Colon (tissue), 2 donors: ENCODE measurements at regions not wholly inside any gene's neighbourhood (a gene's known extent, or its start where the extent isn't known, plus 50 kb on each side); places are given as distances from the start of the nearest gene placed in this dataset.
"Not testable (repeated sequence)": the region's sequence is repeated elsewhere in the genome, so short reads cannot be mapped to it uniquely, and the experiment has no call there.

Experiments
- FAIRE-seq: peaks from 2 replicates; lab custom pipeline; 2012; peaks lifted over from hg19 to GRCh38; lab: Jason Lieb, UNC
- donor health status: control.
- donor health status: control.

DNA sequence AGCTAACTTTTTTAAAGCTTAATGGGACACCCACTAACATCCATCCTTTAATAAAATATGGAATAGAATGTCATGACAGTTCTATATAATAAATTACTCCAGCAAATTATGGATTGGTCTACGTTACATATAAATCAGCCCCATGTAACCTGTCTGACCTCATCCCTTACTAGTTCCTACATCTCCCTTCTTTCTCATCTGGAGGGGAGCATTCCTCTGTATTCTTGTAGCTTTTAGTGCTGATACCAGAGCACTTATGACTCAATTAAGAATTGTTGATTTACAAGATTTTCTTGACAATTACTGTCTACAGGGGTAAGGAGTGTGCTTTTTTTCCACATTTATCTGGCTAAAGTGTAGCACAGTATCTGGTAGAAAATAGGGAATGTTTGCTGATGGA is 523.7 kb downstream of the FAM181B start:
- no peak for FAIRE-seq

DNA sequence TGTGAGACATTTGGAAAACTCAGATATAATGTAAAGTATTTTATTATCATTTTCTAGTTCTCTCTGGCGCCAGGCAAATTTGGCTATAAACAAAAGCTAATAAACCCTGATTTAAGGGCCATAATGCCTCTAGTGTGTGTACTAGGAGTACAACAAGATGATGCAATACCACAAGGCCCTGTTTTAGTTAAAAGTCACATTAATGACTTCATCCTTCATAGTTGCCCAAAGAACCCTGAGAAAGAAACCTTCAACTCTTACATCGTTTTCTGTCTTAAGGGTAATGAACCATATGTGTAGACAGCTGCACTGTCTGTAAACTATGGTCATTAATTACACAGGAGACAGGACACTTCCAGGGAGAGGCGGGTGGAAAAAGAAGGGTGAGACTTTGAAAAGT is 538.4 kb downstream of the FAM181B start:
- no peak for FAIRE-seq

DNA sequence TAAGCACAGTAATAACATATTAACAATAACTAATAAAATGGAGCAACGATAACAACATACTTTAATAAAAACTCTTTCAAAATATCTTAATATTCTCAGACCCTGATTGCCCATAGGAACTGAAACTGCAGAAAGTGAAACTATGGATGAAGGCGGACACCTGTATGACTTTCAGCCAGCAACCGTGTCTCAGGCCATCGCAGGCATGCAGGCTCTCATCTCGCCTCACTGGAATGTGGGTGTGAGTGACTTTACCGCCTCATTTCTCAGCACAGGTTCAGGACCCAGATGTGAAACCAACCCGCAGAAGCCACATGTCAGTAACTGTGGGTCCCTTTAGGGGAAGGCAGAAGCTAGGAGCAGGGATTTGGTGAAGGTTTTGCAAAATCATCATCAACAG is 539.1 kb downstream of the FAM181B start:
- FAIRE-seq = no peak

DNA sequence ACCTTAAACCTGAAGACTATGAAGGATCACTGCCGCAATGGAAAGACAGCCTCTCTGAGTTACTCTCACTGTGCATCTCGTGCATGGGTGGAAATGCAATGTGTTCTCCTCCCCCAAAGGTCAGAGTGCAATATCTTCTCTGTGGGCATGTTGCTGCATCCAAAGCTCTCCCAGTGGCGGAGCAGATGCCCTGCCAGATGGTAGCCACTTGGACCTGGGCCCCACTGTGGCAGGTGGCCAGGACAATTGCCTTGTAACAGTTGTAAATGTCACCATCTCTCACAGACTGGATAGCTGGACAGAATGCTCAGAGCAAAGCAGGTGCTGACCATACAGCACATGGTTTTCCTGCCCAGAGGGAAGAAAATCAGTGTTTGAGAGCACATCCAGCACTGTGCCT is 542.0 kb downstream of the FAM181B start:
- FAIRE-seq = no peak

DNA sequence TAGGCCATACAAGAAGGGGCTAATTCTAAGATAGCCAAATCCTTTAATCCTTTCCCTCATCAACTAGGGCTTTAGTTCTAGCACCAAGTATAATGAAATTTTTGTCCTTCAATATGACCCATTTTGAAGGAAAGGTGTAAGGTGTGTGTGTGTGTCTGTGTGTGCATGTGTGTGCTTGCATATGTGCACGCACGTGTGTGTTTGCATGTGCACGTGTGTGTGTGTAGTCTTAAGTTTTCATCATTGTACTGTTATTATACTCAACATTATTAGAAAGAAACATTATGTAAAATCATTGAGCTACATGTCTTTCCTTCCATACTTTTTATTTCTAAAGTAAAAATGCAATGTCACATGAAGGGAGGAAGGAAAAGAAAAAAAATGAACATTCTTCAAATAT is 547.7 kb downstream of the FAM181B start:
- FAIRE-seq = no peak

DNA sequence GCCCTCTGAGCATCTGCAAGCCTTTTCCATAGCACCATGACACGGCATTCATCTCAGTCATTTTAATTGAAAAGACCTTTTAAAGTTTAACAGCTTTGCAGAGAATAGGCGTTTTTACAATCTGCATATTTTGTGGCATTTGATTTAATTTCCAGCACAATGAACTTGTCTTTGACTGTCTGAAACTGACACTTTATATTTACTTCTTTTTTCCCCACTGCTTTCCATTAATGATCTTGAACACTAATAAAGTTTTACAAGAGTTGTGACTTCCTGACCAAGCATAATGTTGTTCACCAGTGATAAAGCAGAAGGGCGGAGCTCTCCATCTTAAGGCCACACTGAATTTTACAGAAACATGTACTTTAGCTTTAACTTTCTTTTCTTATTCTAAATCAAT is 548.7 kb downstream of the FAM181B start:
- no peak for FAIRE-seq

DNA sequence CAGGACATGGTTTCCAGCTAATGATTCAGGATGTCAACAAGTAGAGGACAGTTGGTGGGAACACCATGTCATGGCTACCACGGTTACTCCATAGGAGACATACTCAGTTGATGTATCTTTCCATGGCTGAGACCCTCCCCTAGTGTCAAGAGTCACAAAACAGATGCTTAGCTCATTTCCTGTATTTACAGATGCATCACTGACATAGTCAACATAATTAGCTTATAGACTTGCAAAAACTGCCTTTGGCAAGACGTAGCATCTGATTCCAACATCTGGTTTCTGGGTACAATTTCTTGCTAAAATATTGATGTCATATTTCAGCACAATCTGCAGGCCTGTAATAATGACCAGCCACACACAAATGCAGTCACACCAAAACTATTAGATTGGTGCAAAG is 550.3 kb downstream of the FAM181B start:
- no peak for FAIRE-seq

DNA sequence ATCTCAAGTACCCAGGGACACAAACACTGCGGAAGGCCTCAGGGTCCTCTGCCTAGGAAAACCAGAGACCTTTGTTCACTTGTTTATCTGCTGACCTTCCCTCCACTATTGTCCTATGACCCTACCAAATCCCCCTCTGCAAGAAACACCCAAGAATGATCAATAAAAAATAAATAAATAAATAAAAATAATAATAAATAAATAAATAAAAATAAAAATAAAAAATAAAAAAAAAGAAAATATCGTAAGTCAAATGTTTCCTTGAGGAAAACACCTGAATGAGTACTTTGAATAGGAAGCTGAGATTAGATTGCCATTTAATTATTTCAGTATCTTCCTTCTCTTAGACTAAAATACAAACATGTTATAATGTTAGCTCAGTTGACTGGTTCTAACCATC is 551.0 kb downstream of the FAM181B start:
- FAIRE-seq = not testable (repeated sequence)

DNA sequence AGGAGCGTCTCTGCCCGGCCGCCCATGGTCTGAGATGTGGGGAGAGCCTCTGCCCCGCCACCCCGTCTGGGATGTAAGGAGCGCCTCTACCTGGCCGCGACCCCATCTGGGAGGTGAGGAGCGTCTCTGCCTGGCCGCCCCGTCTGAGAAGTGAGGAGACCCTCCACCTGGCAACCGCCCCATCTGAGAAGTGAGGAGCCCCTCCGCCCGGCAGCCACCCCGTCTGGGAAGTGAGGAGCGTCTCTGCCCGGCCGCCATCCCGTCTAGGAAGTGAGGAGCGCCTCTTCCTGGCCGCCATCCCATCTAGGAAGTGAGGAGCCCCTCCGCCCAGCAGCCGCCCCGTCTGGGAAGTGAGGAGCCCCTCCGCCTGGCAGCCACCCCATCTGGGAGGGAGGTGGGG is 551.9 kb downstream of the FAM181B start:
- not testable (repeated sequence) for FAIRE-seq

DNA sequence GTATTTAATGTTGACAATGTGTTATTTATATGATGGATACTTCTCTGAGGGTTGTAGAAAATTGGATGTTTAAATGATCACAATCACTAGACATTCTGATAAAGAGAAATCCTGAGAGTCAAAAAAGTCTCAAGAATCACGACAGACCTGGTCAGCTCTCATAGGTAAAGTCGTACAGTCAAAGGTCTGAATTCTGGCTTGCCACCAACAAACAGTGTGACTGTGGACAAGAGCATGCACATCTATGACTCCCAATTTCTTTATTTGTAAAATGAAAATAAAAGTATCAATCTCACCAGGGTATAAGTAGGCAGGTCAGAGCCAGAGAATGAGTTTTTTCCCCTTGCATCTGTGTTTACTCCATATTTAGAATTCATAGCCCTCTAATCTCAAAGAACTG is 556.7 kb downstream of the FAM181B start:
- FAIRE-seq = no peak

DNA sequence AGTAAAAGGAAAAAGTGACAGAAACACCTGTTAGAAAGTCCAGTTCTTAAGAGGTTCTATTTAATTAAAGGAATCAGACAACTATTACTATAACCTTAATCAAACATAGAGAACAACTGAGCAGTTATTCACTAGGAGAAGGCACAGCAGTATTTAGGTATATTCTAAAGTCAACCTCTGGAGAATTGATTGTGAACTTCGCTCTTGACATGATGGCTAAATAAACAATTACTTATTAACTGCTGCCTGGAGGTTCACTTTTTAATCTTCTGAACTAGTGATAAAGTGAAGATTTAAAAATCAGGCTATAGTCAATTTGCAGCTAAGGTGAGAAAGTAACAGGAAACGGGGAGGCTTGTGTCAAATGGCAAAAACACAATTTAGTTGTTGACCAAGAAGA is 557.3 kb downstream of the FAM181B start:
- FAIRE-seq = no peak

DNA sequence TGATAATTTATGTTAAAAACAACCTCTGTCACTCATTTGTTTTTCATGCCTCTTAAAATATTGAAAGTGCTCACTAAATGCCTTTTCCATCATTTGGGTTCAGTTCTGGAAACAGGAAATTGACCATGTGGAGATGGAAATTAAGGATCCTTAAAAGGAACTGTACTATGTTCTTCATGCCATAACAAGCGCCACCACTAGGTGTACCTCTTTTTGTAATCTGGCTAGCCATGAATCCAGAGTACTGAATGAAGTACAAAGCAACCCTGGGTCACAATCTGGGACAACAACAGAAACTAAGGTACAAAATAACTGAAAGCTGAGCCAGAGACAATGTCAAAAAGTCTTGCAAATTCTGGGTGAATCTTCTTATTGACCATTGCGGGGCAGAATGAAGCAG is 559.1 kb downstream of the FAM181B start:
- FAIRE-seq = no peak

DNA sequence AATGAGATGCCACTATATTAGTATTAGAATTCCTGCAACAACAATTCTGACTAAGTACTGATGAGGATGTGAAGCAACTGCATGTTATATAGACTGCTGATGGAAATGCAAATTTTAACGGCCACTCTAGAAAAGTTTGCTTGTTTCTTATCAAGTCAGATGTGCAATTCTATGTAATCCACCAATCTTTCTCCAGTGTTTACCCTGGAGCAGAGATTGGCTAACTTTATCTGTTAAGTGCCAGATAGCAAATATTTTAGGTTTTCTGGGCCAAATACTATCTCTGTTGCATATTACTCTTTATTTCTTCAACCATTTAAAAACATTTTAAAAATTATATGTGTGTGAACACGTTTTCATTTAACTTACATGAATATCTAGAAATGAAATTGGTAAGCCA is 586.9 kb downstream of the FAM181B start:
- no peak for FAIRE-seq

DNA sequence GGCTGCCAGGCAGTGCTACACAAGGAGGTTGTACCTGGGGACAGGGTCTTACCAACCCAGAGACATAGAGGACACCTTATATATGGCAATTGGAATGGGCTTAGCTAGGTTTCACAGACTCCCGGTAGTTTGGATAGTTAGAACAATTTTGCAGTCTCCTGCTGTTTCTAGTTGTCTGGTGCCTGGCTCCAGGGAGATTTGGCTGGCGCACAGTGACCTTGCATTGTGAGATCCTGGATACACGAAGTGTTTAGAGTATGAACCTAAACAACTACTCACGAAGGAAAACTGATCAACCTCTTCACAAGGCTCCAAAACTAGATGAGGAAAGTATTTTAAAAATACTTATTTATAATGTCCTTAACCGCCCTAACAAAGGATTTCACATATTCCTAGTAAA is 614.7 kb downstream of the FAM181B start:
- FAIRE-seq = no peak

DNA sequence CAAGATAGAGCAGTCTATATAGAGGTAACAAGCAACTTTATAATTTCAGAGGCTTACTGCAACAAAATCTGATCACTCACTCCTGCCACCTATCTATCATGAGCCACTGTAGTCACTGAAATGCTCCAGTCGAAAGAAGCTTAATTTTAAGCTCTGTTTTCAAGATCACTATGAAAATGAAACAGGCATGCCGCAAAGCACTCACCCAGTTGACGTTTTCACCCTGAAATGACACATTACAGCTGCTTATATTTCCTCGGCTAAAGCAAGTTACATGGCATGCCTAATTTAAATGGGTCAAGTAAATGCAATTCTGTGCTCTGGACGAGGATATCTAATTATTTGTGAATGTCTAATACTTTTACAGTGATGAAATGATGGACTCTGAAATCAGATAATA is 616.3 kb downstream of the FAM181B start:
- FAIRE-seq = no peak

DNA sequence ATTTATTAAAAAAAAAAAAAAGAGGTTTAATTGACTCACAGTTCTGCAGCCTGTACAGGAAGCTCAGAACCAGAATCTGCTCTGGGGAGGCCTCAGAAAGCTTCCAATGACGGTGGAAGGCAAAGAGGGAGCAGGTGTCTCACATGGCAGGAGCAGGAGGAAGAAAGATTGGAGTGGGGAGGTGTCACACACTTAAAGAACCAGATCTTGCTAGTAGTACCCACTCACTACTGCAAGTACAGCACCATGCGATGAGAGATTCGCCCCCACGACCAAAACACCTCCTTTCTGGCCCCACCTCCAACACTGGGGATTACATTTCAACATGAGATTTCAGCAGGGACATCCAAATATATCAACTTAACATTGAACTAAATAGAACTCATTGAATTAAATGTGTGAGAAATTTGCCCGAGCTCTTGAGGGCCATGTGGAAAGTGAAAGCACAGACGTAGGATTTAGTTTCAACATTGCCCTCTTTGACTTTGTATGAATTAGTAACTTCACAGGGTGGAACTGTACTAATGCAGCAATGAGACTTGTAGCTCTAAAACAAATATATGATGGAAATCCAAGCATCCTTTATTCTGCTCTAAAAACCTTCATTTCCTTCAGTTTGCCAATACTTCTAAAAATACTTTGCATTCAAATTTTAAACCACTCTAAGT is 628.2 kb downstream of the FAM181B start:
- FAIRE-seq = no peak

DNA sequence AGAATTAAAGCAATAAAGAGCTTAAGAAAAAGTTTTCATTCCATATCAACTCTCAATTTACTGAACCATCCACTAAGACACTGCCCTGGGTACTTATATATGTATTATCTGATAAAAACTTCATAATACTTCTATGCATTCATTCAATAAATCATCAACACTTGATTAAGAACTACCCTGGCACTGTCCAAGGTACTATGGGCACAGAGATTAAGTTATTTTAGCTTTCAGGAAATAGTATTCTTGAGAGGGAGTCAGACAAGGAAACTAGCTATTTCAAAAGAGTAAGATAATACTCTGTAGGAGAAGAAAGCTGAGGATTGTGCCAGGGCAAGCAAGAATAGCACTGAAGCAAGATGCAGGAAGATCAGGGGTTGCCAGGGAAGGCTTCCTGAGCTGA is 640.8 kb downstream of the FAM181B start:
- no peak for FAIRE-seq

DNA sequence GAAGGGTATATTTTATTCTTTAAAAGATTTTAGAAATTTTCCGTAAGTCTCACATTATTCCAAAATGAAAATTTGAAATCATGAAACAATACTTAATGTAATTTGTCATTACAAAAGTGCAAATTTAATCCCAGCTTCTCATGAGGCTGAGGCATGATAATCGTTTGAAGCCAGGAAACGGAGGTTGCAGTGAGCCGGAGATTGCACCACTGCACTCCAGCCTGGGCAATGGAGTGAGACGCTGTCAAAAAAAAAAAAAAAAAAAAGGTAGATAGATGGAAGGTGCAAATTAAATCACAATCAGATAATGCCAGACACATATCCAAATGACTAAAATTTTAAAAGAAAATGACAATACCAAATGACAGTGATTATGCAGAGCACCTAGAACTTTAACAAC is 644.2 kb downstream of the FAM181B start:
- no peak for FAIRE-seq

DNA sequence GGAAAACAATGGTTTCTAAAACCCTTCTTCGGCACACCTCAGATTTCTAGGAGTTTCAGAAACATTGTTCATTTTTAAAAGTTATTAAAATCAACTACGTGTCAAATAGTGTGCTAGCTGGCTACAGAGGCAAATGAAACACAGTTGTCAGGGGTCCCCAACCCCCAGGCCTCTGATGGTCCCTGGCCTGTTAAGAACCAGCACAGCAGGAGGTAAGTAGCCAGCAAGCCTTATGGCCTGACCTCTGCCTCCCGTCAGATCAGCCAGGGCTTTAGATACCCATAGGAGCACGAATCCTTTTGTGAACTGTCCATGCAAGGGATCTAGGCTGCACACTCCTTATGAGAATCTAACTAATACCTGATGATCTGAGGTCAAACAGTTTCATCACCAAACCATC is 648.2 kb downstream of the FAM181B start:
- no peak for FAIRE-seq

DNA sequence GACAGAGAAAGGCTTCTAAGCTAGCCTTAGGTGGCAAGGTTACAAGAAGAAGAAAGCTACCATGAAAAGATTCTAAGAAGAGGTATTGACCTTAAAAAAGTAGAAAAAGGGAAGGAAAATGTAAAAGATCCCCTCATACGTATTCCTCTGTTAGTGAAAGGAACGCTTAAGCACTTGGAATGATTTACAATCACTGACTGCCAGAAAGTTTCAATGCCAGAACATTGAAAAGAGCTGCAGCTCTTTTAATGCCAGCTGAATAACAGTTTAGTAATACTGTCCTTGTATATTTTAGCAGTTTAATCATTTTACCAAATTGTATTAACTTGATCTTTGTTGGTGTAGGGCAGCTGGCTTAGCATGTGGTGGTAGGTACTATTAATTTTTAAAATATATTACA is 650.7 kb downstream of the FAM181B start:
- FAIRE-seq = no peak

DNA sequence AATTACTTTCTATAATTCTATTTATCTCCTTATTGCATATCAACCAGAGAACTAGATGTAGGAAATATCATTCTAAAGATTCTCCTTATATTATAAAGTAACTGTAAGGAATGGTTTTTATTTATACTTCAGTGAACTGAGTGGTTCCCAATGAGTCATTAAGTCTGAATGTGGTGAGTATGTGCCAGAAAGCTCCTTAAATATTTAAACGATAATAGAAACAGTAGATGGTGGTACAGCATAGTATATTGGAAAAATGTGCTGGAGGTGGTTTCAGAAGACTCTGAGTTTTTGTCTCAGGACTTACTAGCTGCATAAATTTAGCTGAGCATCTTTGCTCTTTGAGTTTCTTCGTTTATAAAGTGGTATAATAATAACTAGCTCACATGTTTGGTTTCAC is 653.5 kb downstream of the FAM181B start:
- no peak for FAIRE-seq

DNA sequence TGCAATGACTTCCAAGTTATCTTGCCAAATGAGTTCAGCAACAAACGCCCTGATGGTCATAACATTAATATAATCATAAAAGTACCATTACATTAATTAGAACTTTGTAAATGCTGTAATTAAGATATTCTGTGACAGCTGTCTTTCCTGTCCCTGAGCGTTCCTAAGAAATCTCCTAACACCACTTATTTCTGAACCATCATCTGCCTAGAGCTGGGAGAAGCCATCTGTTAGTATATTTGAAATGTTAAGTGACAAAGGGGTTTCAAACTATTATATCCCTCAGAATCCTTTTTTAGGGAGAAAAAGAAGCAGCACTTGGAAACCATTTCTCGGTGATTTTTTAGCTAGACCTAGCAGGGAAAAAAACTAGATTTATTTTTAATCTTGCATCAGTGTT is 657.5 kb downstream of the FAM181B start:
- FAIRE-seq = no peak

DNA sequence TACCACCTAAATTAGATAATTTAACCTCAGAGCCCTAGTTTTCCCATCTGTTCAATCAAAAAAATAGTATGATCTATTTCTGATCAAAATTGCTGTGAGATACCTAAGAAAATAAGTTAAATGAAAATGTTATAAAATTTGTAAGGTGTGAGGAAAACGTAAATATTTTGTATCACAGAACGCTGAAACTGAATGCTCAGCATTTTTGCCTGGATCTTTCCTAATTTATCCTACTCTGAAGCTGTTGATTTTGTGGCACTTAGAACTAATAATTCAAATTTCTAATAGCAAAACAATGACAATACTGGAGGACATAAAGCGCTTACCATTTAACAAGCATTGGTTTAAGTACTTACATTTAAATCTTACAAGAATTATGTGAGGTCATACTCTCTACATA is 674.2 kb downstream of the FAM181B start:
- no peak for FAIRE-seq

DNA sequence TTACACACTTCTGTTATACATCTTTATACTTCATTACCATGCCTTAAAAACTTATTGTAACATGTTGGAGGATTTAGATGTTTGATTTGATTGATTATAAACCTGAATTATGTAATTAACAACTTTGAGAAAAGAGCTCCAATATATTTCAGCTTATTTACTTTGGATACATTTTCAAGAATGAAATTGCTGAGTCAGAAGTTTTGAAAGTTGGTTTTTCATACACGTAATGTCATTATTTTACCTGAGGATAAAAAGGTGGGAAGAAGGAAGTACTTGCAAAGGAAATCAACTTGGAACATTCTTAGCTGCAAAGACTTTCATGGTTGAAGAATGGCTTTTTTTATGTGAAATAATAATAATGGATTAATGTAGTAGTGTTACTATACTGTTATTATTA is 677.2 kb downstream of the FAM181B start:
- no peak for FAIRE-seq

DNA sequence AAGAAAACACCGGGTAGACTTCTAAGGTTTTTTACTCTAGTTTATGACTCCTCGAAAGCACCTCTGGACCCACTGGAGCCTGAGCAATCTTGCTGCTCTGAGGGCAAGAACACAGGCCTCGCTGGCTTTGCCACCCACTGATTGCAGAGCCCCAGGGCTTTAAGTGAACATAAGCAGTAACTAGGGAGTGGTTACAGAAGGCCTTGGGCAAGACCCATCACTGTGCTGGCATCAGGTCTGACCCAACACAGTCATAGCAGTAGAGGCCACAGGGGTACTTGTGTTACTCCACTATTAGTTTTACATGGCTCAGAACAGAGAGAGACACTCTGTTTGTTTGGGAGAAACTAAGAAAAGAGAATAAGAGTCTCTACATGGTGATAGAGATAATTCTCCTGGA is 684.5 kb downstream of the FAM181B start:
- no peak for FAIRE-seq
